ENCODE measurements at regions not wholly inside any gene's neighbourhood (a gene's known extent, or its start where the extent isn't known, plus 50 kb on each side); places are given as distances from the start of the nearest gene placed in this dataset.
A peak's percentile ranks its signal among the peaks of the same experiment; 100 is the strongest.

- no peak overlapping the region for H3K4me3 ChIP-seq (ENCODE audit: low read depth, low read length)
- no peak for DNase-seq (ENCODE audit: low read depth)
- TF ChIP-seq, protein P1, sequence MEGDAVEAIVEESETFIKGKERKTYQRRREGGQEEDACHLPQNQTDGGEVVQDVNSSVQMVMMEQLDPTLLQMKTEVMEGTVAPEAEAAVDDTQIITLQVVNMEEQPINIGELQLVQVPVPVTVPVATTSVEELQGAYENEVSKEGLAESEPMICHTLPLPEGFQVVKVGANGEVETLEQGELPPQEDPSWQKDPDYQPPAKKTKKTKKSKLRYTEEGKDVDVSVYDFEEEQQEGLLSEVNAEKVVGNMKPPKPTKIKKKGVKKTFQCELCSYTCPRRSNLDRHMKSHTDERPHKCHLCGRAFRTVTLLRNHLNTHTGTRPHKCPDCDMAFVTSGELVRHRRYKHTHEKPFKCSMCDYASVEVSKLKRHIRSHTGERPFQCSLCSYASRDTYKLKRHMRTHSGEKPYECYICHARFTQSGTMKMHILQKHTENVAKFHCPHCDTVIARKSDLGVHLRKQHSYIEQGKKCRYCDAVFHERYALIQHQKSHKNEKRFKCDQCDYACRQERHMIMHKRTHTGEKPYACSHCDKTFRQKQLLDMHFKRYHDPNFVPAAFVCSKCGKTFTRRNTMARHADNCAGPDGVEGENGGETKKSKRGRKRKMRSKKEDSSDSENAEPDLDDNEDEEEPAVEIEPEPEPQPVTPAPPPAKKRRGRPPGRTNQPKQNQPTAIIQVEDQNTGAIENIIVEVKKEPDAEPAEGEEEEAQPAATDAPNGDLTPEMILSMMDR (conservative IDR thresholded peaks at IDR 0.05; ENCODE audit: low read depth, low read length) = no peak
Observed at GRCh38 chr4:135605076-135605475, 1403.5 kb upstream of the PABPC4L start.

- DNase-seq (ENCODE audit: low read depth) = no peak
- TF ChIP-seq, protein P1 (conservative IDR thresholded peaks at IDR 0.05; ENCODE audit: low read depth, low read length) = no peak
- H3K4me3 ChIP-seq (ENCODE audit: low read depth, low read length) = no peak overlapping the region
Observed at GRCh38 chr4:135604531-135604930, 1402.9 kb upstream of the PABPC4L start.

DNA sequence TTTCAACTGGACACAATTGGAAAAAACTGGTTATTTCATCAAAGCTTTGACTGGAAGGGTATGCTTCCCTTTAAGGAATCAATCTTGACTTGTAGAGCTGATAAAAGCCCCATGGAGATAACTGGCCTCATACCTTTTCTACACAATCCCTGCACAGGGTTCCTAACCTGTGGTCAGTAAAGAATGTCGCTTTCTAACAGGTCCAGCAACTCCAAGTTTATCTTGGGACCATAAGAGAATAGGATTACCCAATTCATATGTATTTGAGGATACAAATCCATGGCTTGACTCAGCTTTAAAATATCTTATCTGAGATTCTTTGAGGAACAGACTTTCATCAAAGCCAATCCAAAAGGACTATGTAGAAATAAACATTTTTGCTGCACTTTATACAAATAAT, 1399.8 kb upstream of the PABPC4L start:
- DNase-seq (ENCODE audit: low read depth) = no peak
- TF ChIP-seq, protein P1 (conservative IDR thresholded peaks at IDR 0.05; ENCODE audit: low read depth, low read length) = no peak
- no peak overlapping the region for H3K4me3 ChIP-seq (ENCODE audit: low read depth, low read length)

- TF ChIP-seq, protein P1 (conservative IDR thresholded peaks at IDR 0.05; ENCODE audit: low read depth, low read length) = no peak
- peak; percentile 8 for DNase-seq (ENCODE audit: low read depth)
- H3K4me3 ChIP-seq (ENCODE audit: low read depth, low read length) = no peak overlapping the region
Observed at GRCh38 chr4:135598151-135598550, 1396.6 kb upstream of the PABPC4L start.

DNA sequence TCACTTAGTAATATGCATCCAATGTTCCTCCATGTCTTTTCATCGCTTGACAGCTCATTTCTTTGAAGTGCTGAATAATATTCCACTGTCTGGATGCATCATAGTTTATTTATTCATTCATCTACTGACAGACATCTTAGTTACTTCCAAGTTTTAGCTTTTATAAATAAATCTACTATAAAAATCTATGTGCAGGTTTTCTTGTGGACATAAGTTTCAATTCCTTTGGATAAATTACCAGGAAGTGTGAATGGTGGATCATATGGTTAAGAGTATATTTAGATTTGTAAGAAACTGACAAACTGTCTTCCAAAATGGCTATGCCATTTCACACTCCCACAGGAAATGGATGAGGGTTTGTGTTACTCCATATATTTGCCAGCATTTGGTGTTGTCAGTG, 1392.9 kb upstream of the PABPC4L start:
- TF ChIP-seq, protein P1 (conservative IDR thresholded peaks at IDR 0.05; ENCODE audit: low read depth, low read length) = no peak
- DNase-seq (ENCODE audit: low read depth) = no peak
- H3K4me3 ChIP-seq (ENCODE audit: low read depth, low read length) = no peak overlapping the region

DNA sequence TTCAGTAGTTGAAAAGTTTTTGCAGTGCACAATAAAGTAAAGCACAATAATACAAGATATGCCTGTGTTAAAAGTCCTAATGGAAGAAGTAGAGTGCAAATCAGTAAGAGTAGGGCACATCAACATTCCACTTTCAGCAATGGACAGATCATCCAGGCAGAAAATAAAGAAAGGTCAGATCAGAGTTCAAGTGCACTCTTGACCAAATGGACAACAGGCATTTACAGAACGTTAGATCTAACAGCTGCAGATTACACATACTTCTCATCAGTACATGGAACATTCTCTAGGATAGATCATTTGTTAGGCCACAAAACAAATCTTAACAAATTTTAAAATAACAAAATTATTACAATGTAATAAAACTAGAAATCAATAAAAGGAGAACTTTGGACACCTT, 1373.5 kb upstream of the PABPC4L start:
- H3K4me3 ChIP-seq (ENCODE audit: low read depth, low read length) = no peak overlapping the region
- DNase-seq (ENCODE audit: low read depth) = no peak
- TF ChIP-seq, protein P1 (conservative IDR thresholded peaks at IDR 0.05; ENCODE audit: low read depth, low read length) = no peak

GRCh38 chr4:135573251-135573650, 1371.7 kb upstream of the PABPC4L start:
- no peak overlapping the region for H3K4me3 ChIP-seq (ENCODE audit: low read depth, low read length)
- TF ChIP-seq, protein P1 (conservative IDR thresholded peaks at IDR 0.05; ENCODE audit: low read depth, low read length) = no peak
- no peak for DNase-seq (ENCODE audit: low read depth)

All from choroid plexus epithelial cell (primary cell).